Activated naive CD8-positive, alpha-beta T cell treated with anti-CD3 and anti-CD28 coated beads for 36 hours (primary cell): ENCODE measurements at regions not wholly inside any gene's neighbourhood (a gene's known extent, or its start where the extent isn't known, plus 50 kb on each side); places are given as distances from the start of the nearest gene placed in this dataset.

ENCODE experiments used
- DNase-seq: peaks from one replicate; pipeline ENCODE4 v3.0.0; 2021
- H3K27ac Mint-ChIP-seq: one replicate; pipeline ENCODE4 v1.8.0; 2022; ENCODE audit warnings: mild to moderate bottlenecking, moderate library complexity, mixed read lengths
- H3K27me3 Mint-ChIP-seq: one replicate; pipeline ENCODE4 v1.8.0; 2022; ENCODE audit warnings: mild to moderate bottlenecking, mixed read lengths
- H3K36me3 Mint-ChIP-seq: one replicate; pipeline ENCODE4 v1.8.0; 2021; ENCODE audit warnings: mild to moderate bottlenecking, mixed read lengths
- H3K4me1 Mint-ChIP-seq: one replicate; pipeline ENCODE4 v1.8.0; 2021; ENCODE audit warnings: mixed read lengths
- H3K4me3 Mint-ChIP-seq: one replicate; pipeline ENCODE4 v1.8.0; 2022; ENCODE audit warnings: mild to moderate bottlenecking, moderate library complexity, mixed read lengths
- H3K9me3 Mint-ChIP-seq: one replicate; pipeline ENCODE4 v1.8.0; 2022; ENCODE audit warnings: mixed read lengths

DNA sequence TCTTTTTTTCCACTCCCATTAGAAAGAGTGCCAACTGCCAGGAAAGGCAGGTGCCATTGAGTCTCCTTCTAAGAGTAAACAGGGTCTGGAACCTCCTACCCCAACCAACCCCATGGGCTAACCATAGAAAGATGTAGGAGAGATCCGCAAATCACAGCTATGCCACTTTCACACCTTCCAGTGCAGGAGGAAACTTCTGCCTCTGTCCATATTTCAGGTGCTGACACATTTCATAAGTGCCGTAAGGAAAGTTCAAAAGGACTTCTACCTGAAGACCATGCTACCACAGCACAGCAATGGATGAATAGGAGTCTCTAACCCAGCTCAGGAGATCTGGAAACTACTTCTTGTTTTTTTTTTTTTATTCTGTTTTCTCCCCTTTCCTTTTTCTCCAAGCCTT is 145.8 kb downstream of the FBXO8 start:
- Mint-ChIP-seq H3K27ac (no peak overlapping the region), H3K9me3 (no peaks in the 10 kb centered on the region), H3K36me3 (no peaks in the 10 kb centered on the region), H3K4me1 (no peaks in the 10 kb centered on the region), H3K4me3 (no peak overlapping the region), H3K27me3 (peaks cover 9% of the 10 kb centered on the region)
- DNase-seq: no peak

DNA sequence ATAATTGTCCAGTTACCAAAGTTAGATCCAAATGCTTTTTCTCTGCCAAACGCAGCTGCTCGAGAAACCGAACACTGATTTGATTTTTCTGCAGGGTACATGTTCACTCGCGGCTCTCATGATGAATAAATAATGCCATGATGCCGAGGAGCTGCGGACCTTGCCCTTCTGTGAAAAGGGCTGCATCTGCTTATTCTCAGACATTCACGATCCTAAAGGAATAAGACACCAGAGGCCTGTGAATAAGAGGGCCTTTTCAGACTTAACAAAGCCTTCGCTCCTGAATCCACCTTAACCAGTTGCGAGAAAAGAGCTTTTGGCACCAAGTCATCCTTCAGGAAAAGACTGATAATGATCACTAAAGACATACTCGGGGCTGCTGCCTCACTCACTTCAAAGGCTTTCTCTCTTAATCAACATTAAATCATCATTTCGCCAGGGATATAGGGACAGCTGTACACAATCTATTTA is 147.5 kb downstream of the FBXO8 start:
- Mint-ChIP-seq H3K27ac (no peak overlapping the region), H3K27me3 (peaks cover 9% of the 10 kb centered on the region), H3K4me3 (no peak overlapping the region), H3K9me3 (no peaks in the 10 kb centered on the region), H3K4me1 (no peaks in the 10 kb centered on the region), H3K36me3 (no peaks in the 10 kb centered on the region)
- no peak for DNase-seq

DNA sequence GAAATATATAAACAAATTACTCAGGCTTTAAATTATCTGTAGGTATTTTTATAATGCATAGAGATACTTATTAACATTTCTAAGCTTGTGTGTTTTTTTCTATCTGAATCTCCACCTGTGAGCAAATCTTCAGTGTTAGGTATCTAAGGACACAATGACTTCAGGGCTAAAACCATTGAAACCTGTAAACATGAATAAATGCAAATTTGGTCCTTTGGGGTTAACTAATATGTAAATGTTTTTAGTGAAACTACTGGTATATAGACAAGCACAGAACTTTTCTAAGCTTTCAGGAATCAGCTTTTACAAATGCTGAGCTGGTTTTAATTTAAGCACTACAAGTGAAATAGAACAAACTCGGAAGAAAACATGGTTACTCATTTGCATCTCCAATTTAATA is 147.9 kb downstream of the FBXO8 start:
- Mint-ChIP-seq H3K4me1 (no peaks in the 10 kb centered on the region), H3K27ac (no peak overlapping the region), H3K4me3 (no peak overlapping the region)

DNA sequence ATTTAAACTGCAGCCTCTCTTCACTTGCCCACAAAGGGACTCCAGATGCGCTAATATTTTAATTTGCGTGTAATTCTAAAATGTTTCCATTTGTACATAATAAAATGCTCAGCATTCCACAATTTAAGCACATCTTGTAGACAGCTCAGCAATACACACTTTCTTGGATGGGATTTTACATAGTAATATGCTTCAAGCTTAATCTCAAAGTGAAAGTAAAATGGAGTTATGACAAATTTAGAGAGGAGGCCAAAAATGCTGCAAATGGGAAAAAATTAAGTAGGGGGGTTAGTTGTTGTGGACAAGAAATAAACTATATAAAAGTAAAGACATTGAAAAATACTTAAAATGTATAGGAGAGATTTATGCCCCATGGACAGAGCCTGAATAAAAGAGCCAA is 149.1 kb downstream of the FBXO8 start:
- Mint-ChIP-seq H3K4me1 (no peaks in the 10 kb centered on the region), H3K4me3 (no peak overlapping the region), H3K27me3 (peaks cover 9% of the 10 kb centered on the region), H3K36me3 (no peaks in the 10 kb centered on the region), H3K9me3 (no peaks in the 10 kb centered on the region), H3K27ac (no peak overlapping the region)
- DNase-seq: no peak

More for the DNA sequence above, 147.9 kb downstream of the FBXO8 start:
- no peak for DNase-seq
- H3K27me3 Mint-ChIP-seq: peaks cover 9% of the 10 kb centered on the region
- no peaks in the 10 kb centered on the region for H3K36me3 Mint-ChIP-seq
- no peaks in the 10 kb centered on the region for H3K9me3 Mint-ChIP-seq

DNA sequence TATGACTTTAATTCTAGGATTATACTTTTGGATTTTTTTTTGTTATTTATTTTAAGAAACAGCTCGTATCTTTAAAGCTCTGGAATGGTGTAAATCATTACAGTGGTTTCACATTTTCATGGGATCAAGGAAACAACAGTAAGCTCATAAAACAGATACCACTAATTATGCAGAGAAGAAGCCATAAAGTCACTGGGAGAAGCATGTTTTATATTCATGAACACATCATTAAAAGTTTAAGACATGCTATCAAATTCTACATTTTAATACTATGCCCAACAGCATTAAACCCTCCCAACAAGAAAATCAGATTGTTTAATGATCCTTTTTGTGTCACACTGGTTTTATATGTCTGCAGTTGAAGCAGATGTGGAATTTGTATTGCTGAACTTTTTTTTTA is 149.9 kb downstream of the FBXO8 start:
- Mint-ChIP-seq H3K4me3 (no peak overlapping the region), H3K36me3 (no peaks in the 10 kb centered on the region), H3K27ac (no peak overlapping the region), H3K4me1 (no peaks in the 10 kb centered on the region), H3K27me3 (peaks cover 9% of the 10 kb centered on the region), H3K9me3 (no peaks in the 10 kb centered on the region)
- no peak for DNase-seq

DNA sequence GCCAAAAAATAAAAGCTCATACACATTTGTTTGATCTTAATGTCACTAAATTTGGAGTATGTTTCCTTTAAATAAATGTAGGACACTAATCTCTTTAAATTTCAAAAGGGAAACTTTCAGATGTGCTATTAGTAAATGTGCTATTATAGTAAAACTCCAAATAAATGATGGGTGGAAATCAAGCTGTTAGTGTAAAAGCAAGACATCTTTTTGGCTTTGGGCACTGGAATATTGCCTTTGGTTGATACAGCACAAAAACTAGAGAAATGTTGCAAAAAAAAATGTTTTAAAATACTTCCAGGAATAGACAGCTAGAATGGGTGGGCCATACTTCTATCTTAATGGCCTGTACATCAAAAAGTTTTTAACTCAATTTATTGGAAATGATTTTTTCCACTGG is 151.6 kb downstream of the FBXO8 start:
- peaks cover 9% of the 10 kb centered on the region for H3K27me3 Mint-ChIP-seq
- DNase-seq: no peak
- H3K9me3 Mint-ChIP-seq: no peaks in the 10 kb centered on the region
- no peak overlapping the region for H3K4me3 Mint-ChIP-seq
- H3K4me1 Mint-ChIP-seq: no peaks in the 10 kb centered on the region
- no peaks in the 10 kb centered on the region for H3K36me3 Mint-ChIP-seq
- H3K27ac Mint-ChIP-seq: no peak overlapping the region

DNA sequence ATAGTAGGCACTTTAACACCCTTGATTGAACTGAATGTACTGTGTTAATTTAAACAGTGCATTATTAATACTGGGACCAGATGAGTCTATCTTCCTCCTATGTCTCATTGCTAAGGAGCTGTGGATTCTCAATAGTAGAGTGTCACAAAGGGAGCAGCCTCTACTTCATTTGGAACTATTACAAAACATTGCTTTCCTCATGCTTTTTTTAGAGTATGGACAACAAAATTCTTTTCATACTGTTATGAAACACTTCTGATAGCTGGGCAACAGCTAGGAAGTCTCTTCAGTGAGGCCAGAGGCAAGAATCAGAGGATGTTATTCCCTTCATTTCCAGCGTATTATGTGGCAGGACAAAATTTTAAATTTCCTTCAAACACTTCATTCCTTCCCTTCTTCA is 160.8 kb downstream of the FBXO8 start:
- no peak overlapping the region for H3K27ac Mint-ChIP-seq
- H3K9me3 Mint-ChIP-seq: no peaks in the 10 kb centered on the region
- H3K36me3 Mint-ChIP-seq: no peaks in the 10 kb centered on the region
- H3K4me3 Mint-ChIP-seq: no peak overlapping the region
- DNase-seq: no peak
- H3K4me1 Mint-ChIP-seq: no peaks in the 10 kb centered on the region
- peaks cover 40% of the 10 kb centered on the region for H3K27me3 Mint-ChIP-seq

DNA sequence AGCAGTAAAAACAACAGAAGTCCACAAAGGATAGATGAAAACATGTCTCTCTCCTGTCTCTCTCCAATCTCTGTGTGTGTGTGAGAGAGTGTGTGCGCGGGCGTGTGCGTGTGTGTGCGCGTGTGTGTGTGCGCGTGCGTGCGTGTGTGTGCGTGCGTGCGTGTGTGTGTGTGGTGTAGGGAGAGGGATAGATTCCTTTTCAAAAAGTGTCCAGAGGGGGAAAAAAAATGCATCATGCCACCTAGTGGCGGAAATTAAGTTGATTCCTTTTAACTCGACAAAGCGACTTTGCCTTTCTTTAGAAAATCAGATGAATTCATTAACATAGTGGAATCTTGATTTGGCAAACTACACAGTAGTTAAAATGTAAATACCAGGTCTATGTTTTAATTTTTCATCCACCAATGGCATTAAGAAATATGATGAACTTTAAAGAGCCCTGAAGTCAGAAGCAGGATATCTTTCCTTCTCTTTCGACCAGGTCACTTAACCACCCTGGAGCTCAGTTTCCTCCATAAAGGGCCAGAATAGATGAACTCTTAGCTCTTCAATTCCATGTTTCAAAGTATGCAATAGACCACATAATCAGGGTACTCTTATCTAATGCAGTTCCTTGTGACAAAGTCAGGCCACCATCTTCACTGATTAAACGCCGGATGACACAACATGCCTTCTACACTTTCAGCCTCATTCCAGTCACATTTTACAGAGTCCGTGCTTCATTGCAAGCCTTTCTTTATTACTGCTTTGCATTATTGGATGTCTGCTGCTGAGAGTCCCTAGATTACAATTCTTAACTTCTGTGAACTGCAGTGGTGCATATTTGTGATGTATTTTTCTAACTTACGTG is 162.8 kb downstream of the FBXO8 start:
- no peak overlapping the region for H3K4me3 Mint-ChIP-seq
- peaks cover 39% of the 10 kb centered on the region for H3K27me3 Mint-ChIP-seq
- no peak for DNase-seq
- no peaks in the 10 kb centered on the region for H3K4me1 Mint-ChIP-seq
- H3K27ac Mint-ChIP-seq: no peak overlapping the region
- H3K9me3 Mint-ChIP-seq: no peaks in the 10 kb centered on the region
- no peaks in the 10 kb centered on the region for H3K36me3 Mint-ChIP-seq

DNA sequence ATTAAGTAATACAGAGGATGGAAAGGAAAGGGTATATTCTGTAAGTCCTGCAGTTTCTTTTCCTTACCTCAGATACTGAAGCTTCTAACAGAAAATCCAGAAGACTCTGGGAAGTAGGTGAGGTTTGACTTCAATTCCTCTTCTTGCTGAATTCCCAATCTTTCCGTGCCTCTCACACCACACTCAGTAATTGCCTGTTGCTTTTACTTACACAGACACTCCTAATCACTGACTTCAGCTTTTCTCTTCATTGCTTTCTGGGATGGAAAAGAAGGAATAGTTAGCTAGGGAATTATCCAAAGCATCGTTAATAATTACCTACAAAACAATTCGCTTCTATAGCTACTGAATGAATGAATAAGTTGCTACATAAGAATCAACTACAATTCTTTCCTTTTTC is 163.6 kb downstream of the FBXO8 start:
- H3K9me3 Mint-ChIP-seq: no peaks in the 10 kb centered on the region

DNA sequence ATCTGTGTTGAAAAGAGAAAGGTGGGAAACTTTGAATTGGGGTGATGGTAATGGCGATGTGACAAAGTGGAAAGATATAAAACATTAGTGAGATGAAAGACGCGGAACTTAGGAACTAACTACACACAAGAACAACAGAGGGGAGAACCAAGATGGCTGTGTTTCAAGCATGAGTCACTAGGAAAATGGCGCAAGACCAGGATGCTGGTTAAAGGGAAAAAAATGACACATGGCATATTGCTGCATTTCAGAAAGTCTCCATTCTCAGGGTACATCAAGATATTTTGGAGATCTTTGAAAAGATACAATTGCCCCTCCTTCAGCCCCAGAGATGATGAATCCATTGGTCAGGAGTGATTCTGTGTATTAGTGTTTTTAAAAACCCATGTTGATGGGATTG is 164.4 kb downstream of the FBXO8 start:
- Mint-ChIP-seq H3K4me1 (no peaks in the 10 kb centered on the region), H3K27me3 (peaks cover 39% of the 10 kb centered on the region)

More for the DNA sequence above, 163.6 kb downstream of the FBXO8 start:
- H3K27ac Mint-ChIP-seq: no peak overlapping the region
- H3K4me3 Mint-ChIP-seq: no peak overlapping the region
- no peaks in the 10 kb centered on the region for H3K4me1 Mint-ChIP-seq
- no peaks in the 10 kb centered on the region for H3K36me3 Mint-ChIP-seq
- H3K27me3 Mint-ChIP-seq: peaks cover 39% of the 10 kb centered on the region
- no peak for DNase-seq

DNA sequence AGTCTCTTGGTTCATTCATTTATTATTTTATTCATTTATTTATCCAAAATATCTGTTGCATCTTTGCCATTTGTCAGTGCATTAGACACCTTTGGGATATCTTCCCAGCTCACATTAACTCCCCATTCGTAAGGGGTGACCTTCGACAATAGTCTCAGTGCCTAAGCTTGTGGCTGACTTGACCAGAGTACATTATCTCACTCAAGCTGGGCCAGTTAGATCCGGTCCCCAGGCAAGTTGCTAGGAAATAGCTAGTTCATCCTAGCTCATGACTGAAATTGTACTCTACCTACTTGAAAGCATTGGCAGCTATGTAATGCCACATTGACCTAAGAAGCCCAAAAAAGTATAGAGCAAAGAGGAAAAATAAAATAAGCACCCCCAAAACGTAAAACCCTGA is 165.3 kb downstream of the FBXO8 start:
- H3K4me1 Mint-ChIP-seq: no peaks in the 10 kb centered on the region
- no peak overlapping the region for H3K27ac Mint-ChIP-seq
- H3K9me3 Mint-ChIP-seq: no peaks in the 10 kb centered on the region
- H3K36me3 Mint-ChIP-seq: no peaks in the 10 kb centered on the region
- peaks cover 42% of the 10 kb centered on the region for H3K27me3 Mint-ChIP-seq
- no peak for DNase-seq
- H3K4me3 Mint-ChIP-seq: no peak overlapping the region

More for the DNA sequence above, 164.4 kb downstream of the FBXO8 start:
- Mint-ChIP-seq H3K9me3 (no peaks in the 10 kb centered on the region), H3K36me3 (no peaks in the 10 kb centered on the region), H3K4me3 (no peak overlapping the region), H3K27ac (no peak overlapping the region)
- DNase-seq: no peak

DNA sequence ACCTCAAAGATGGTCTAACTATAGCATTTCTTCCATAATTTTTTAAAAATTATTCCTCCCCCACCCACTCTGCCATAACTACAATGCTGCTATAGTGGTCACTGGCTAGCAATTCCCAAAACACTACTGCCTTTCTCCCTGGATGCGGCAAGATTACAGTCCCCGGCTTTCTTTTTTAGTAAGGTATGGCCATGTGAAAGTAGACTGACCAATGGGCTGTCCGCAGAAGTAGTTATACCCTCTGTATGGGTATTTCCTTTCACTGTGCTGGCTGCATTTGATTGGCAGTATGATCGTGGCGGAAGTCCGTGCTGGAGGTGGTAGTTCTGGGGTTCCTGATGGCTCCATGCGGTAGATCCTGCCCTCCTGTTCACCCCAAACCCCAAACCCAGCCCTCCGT is 166.0 kb downstream of the FBXO8 start:
- Mint-ChIP-seq H3K36me3 (no peaks in the 10 kb centered on the region), H3K4me1 (no peaks in the 10 kb centered on the region), H3K9me3 (no peaks in the 10 kb centered on the region), H3K27me3 (peaks cover 37% of the 10 kb centered on the region), H3K4me3 (no peak overlapping the region), H3K27ac (no peak overlapping the region)
- no peak for DNase-seq

DNA sequence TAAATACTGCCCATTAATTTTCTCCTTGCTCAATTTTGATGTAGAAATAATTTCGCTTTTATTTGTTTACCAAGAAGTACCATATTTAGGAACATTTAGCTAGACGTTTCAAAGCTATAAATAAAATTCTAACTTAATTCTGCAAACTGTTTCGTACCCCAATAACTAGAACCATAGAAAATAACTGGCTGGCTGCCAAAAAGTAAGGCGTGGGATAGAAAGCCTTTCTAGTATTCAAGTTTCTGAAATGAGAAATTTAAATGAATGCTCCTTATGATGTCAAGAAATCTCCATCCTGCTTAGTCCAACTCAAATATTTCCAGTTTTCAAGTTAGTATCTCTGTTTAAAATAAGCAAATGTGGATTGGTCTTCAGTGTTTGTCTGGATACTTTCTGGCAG is 167.4 kb downstream of the FBXO8 start:
- Mint-ChIP-seq H3K4me1 (no peaks in the 10 kb centered on the region), H3K27ac (no peak overlapping the region), H3K9me3 (no peaks in the 10 kb centered on the region), H3K36me3 (no peaks in the 10 kb centered on the region), H3K27me3 (peaks cover 38% of the 10 kb centered on the region), H3K4me3 (no peak overlapping the region)
- DNase-seq: no peak

DNA sequence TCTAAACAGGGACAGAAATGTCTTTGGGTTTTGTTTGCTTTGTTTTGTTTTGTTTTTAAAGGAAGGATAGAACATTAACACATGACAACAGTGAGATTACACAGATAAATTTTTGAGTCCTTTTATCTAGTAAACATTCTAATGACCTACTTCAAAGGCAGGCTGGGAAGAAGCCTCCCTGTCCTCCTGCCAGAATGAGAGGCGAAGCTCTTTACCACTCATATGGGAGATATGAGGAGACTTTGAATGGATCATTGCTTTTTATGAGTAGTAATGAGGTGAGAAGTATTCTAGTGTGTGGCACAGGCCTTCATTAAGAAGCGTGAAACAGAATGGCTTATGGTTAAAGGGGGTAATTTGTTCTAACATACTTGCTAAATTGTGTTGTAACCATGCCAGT is 172.0 kb downstream of the FBXO8 start:
- Mint-ChIP-seq H3K4me3 (no peak overlapping the region), H3K36me3 (no peaks in the 10 kb centered on the region), H3K27ac (no peak overlapping the region), H3K9me3 (no peaks in the 10 kb centered on the region), H3K27me3 (peaks cover 19% of the 10 kb centered on the region), H3K4me1 (no peaks in the 10 kb centered on the region)
- no peak for DNase-seq

DNA sequence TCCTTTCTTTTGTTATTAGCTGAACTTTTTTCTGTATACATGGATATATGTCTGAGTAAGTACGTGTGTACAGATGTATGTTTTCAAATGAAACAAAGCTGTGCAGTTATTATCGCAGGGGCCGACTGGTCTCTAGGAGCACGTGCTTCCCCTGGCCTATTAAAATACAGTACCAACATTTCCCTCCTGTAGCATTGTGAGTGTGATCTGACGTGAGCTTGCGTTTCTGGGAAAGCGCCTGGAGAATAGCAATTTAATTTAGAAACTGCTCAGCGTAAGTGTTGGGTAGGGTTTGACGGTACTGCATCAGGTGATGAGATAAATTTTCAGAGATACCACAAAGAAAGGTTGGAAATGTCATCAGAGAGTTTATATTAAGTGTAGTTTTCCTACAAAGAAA is 173.3 kb downstream of the FBXO8 start:
- H3K9me3 Mint-ChIP-seq: no peaks in the 10 kb centered on the region
- peaks cover 20% of the 10 kb centered on the region for H3K27me3 Mint-ChIP-seq
- no peak for DNase-seq
- H3K27ac Mint-ChIP-seq: no peak overlapping the region
- H3K36me3 Mint-ChIP-seq: no peaks in the 10 kb centered on the region
- no peak overlapping the region for H3K4me3 Mint-ChIP-seq
- H3K4me1 Mint-ChIP-seq: no peaks in the 10 kb centered on the region

DNA sequence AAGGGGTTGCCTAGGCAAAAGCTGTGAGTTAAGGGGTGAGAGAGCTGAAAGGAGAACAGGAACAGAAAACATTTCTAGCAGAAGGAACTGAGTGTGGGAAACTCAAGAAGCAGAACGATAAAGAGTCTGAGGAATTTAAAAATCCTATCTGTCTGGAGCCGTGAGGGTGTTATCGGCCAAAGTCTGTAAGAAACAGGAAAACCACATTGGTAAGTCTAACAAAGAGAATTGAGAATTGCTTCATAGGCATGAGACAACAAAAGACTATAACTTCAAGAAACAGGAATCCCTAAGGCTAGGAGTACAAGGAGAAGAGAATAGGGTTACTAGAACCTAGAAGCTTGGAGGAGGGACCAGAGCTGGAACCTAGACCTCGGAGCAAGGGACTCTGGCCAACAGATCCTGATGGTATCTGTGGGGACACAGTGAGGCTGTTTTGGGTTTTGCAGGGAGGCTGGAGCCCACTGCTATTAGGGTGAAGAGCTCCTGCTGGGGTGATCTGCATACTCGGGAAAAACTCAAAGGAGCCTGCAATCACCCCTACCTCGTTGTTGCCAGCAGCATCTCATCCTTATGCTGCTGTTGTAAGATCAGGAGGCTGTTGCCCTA is 175.6 kb downstream of the FBXO8 start:
- no peak for DNase-seq
- H3K36me3 Mint-ChIP-seq: no peaks in the 10 kb centered on the region
- H3K9me3 Mint-ChIP-seq: no peaks in the 10 kb centered on the region
- H3K27ac Mint-ChIP-seq: no peak overlapping the region
- peaks cover 26% of the 10 kb centered on the region for H3K27me3 Mint-ChIP-seq
- H3K4me3 Mint-ChIP-seq: no peak overlapping the region
- H3K4me1 Mint-ChIP-seq: no peaks in the 10 kb centered on the region
